GM10266 (cell line): ENCODE measurements at regions not wholly inside any gene's neighbourhood (a gene's known extent, or its start where the extent isn't known, plus 50 kb on each side); places are given as distances from the start of the nearest gene placed in this dataset.
"Not testable (repeated sequence)": the region's sequence is repeated elsewhere in the genome, so short reads cannot be mapped to it uniquely, and the experiment has no call there.

Source experiments
- DNase-seq: peaks from one replicate; pipeline ENCODE4 v3.0.0; 2012; ENCODE audit errors: extremely low spot score
- CTCF ChIP-seq: IDR thresholded peaks from 2 replicates; pipeline ENCODE4 v1.5.1; 2012; ENCODE audit warnings: mild to moderate bottlenecking, low read depth; ENCODE audit not compliant: control insufficient read depth, insufficient read depth; ENCODE audit errors: missing control alignments

GRCh38 chr10:109650228-109650627, 273.1 kb downstream of the XPNPEP1 start:
- TF ChIP-seq CTCF = no peak
- DNase-seq = no peak

GRCh38 chr10:109647627-109648026, 275.7 kb downstream of the XPNPEP1 start:
- no peak for TF ChIP-seq CTCF
- no peak for DNase-seq

GRCh38 chr10:109633846-109634245, 289.5 kb downstream of the XPNPEP1 start:
- DNase-seq = no peak
- TF ChIP-seq CTCF = no peak

GRCh38 chr10:109633017-109633416, 290.3 kb downstream of the XPNPEP1 start:
- not testable (repeated sequence) for DNase-seq

GRCh38 chr10:109624939-109625338, 298.4 kb downstream of the XPNPEP1 start:
- no peak for TF ChIP-seq CTCF
- no peak for DNase-seq

GRCh38 chr10:109622566-109622965, 300.7 kb downstream of the XPNPEP1 start:
- DNase-seq = no peak
- no peak for TF ChIP-seq CTCF

GRCh38 chr10:109620396-109620795, 302.9 kb downstream of the XPNPEP1 start:
- DNase-seq = no peak
- no peak for TF ChIP-seq CTCF

- no peak for TF ChIP-seq CTCF
Measured at GRCh38 chr10:109619914-109620313, 303.4 kb downstream of the XPNPEP1 start.

More at GRCh38 chr10:109619914-109620313, 303.4 kb downstream of the XPNPEP1 start:
- no peak for DNase-seq
